HG03039 (cell line): ENCODE measurements at regions not wholly inside any gene's neighbourhood (a gene's known extent, or its start where the extent isn't known, plus 50 kb on each side); places are given as distances from the start of the nearest gene placed in this dataset.

Experiments used
- ATAC-seq: cut with Tn5 transposase; IDR thresholded peaks from one replicate; pipeline ENCODE4 v1.9.1; 2021; ENCODE audit warnings: mild to moderate bottlenecking, moderate library complexity; ENCODE audit not compliant: unreplicated experiment

DNA sequence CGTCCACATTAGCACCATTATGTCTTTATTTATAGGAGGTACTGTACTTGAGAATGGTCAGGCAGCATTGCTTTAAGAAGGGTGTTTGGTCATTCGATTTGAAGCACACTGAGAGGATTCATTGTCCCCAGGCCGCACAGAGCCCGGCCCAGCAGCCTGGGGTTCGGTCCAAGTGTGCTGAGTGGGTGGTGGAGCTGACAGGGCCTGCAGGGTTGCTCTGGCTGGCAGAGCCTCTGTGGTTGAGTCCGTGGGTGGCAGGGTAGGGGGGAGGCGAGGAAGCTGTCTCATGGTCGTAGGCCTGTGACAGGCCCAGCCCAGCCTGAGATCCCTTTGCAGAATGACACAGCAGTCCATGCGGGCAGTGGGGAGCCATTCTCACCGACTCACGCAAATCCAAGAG is 227.7 kb upstream of the TOPAZ1 start:
- no peak for ATAC-seq

DNA sequence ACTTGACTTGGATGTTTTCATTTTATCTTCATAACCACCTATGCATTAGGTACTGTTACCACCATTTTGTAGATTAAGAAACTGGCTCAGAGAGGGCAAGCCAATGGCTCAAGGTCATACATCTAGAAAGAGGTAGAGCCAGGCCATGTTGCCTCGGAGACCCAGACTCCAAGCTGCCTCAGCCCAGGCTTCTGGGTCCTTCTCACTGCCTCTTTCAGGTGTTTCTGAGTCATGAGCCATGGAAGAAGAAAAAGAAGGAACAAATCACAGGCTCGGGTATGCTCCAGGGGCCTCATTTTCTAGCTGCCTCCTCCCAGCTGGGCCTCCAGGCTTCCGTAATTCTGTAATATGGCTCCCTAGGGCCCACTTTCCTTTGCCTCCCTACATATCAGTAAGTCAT is 226.5 kb upstream of the TOPAZ1 start:
- no peak for ATAC-seq

DNA sequence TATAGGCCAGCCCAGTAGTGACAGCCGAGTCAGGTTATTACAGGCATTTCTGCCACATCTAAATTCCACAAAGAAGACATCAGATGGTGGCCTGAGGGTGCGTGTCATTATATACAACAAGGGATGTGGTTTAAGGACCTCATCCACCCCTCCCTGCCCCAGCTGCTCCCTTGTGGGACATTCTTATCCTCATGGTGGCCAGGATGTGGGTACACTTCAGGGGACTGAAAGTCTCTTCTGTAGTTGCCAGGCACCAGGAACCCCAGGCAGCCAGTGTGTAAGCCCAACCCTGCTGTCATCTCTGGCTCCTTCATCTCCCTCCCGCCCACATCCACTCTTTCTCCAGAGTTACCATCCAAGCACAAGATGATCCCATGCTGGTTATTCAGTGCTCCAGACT is 224.9 kb upstream of the TOPAZ1 start:
- no peak for ATAC-seq

DNA sequence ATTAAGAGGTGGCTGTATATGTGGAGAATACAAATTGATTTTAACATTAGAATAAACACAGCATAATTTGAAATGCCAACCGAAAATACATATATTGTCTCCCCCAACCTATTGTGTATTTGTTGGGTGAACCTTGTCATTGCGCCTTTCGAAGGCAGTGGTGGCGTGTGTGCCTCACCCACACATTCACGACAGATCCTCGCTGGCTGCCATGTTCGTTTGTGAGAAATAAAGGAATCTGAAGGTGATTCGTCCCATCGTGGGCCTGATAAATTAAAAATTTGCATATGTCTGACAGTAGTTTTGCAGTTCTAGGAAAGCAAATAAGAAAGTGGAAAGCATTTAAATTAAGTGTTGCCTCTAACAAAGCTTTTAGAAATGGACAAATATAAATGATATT is 222.8 kb upstream of the TOPAZ1 start:
- no peak for ATAC-seq

DNA sequence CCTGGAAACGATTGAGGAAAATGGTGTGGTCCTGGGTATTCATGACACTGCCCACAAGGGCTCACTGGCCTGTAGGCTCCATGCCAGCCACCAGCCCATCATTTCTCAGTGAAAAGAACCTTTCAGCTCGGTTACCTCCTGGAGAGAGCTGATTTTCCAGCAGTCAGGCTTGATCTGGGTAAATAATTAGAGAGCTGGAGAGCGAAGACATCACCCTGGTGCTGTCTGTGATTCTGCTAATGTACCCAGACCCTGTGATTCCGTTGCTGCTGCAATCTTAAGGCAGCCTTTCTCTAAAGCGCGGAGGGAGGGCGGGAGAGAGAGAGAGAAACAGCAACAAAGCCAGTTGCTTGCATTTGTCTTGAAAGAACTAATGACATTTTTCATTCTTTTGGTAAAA is 221.9 kb upstream of the TOPAZ1 start:
- no peak for ATAC-seq

DNA sequence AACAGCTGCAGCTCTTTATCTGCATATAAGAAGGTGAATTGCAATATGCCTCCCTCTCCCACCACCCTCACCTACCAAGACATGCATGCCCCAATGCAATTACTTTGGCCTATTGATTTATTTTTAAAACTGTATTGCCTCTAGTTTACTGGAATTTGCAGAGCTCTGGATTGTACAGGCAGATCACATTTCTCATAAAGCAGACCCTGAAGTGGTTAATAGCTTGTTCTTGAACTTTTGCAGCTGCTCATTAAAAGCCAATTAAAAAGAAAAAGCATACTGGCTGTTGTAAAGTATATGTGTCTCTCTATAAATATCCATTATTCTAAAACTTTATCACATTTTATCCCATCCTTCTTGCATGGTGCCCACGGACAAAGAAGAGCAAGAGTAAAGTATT is 221.5 kb upstream of the TOPAZ1 start:
- no peak for ATAC-seq

DNA sequence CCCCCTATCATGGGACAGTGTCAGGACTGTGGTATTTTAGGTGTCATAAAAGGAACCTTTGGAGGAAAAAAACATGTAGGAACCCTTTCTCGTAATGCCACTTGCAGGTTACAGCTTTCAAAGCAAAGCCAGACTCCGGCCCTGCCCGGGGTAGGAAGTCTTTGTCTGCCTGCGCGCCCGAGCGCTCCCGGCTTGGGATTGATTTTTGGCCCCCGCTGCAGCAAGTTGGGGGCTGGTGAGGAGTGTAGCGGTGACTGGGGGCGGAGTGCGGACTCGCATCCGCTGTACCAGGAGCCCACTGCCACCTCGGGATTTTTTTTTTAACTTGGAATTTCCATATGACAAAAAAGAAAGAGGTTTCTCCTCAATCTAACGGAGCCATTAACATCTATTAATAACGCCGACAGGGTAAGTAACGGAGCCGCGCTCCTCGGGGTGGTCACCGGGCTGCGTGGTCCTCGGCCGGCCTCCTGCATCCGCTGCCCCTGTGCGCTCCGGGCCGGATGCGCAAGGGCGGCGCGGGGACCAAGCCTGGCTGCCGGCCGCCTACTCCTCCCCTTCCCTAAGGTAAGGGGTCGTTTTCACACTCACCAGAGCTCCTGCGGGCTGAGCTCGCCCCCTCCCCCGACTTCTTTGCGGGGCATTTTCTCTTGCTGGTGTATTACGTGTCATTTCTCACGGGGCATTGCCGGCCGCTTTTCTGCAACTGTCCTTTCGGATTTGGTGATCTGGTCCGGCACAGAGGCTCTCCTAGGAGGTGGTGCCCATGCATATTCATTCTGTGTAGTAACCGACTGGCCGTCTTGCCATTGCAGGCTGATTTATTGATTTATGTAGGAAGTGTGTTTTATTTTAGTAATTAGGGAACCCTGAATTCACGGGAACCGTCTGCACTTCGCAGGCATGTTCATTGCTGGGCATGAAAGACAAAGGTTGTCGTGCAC is 219.8 kb upstream of the TOPAZ1 start:
- no peak for ATAC-seq

DNA sequence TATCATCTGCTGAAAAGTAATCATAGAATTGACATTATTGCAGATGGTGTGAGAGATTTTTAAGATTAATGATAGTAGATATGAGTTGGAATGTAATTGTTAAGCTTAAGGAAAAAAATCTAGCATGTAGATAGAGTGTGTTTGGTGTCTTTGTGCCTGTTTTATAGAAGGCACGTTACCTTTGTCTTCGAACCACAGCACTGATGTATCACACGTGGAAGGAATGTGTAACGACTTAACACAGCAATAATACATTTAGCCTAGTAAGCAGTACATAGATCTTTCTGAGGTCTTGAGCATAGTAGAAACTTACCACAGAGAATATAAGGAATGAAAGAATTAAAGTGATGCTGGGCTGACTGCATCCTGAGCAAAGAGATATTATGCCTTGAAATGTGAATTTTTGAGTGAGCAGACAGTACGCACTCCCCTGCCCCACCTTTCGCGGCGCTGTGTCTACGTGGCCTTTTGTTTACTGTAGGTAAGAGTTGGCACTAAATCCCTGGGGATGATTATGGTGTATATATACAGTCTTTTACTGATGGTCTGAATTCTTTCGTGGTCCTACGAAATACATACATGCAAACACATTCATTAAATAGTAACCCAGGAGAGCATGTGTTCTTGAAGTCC is 217.6 kb upstream of the TOPAZ1 start:
- no peak for ATAC-seq

DNA sequence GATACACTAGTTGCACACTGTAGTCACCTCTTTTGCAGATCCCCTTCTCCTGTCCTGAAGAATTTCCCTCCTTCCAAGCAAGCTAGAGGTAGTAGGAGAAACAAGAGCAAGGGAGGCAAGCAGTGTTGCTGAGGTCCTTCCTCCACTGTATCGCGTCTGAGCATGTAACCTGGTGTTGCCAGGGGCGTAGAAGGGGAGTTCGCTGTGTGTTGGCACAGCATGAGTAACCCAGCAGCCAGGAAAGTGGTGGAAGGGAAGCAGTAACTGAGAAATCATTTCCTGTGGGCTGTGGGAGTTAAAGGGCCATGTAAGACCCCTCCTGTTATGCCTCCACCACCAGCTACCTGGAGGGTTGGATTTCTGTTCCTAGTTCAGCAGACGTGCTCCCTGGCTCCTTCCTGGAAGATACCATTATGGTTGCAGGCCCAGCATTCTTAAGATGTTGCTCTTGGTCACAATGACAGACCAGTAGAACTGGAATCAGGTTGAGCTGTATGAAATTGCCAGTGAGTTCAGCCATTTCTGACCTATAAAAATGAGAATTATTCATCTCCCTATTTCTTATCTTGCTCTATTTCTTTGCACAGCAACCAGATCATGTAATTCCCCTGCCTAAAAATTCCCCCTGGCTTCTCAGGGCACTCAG is 215.3 kb upstream of the TOPAZ1 start:
- no peak for ATAC-seq

DNA sequence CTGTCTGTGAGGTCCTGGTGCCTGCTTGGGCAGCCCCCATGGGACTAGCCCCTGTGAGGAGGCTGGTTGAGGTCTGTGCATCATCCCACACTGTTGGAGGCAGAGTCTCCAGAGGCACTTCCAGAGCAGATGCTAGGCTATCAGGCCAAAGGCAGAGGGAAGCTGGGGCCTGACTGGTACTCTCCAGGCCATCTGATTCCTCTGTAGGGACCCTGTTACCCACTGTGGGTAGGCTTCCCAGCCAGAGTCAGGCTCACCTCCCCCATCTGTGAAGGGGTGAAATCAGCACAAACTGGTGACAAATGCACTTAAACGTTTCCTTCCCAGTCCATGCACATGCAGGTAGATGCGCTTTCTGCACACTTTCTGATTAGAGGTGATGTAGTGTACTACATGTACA is 212.6 kb upstream of the TOPAZ1 start:
- no peak for ATAC-seq

DNA sequence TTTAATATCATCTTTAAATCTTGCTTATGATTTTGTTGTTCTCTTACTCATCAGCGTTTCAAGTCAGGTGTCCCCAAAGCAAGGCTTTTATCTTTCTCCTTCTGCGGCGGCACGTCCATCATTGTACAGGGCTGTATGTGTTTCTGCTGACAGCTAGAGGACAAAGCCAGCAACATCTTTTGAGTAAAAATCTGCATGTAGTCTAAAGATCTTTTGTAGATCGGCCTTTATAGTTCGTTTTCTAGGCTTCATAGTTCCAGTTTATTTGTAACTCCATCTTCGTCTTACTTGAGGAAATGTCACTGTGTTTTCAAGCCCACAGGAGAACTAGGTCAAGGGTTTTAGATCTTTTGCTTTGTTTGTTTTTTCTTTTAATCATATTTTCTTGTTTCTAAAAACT is 211.4 kb upstream of the TOPAZ1 start:
- no peak for ATAC-seq

DNA sequence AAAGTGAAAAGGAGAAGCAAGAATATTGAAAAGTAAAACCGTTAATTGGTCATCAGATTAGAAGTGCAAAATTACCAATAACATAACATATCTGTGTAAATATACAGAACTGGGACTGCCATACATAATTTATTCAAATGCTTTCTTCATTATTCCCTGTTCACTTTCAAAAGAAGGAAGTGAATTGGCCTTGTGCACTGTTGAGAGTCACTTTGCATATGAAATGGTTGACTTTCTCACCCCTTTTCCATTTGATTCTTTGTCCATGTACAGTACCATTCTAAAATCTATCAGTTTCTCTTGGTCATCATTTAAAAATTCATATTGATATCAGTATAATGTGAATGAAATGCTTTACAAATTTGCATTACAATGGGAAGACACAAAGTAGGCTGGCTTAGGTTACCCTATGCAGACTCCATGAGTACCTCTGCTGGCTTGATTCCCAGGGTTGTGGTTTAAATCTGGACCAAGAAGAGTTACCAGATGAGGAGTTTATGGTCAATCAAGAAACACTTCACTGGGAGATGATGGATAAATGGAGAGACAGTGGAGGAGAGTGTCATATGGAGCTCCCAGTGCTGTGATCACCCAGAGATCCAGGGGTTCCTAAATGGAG is 210.9 kb upstream of the TOPAZ1 start:
- no peak for ATAC-seq

DNA sequence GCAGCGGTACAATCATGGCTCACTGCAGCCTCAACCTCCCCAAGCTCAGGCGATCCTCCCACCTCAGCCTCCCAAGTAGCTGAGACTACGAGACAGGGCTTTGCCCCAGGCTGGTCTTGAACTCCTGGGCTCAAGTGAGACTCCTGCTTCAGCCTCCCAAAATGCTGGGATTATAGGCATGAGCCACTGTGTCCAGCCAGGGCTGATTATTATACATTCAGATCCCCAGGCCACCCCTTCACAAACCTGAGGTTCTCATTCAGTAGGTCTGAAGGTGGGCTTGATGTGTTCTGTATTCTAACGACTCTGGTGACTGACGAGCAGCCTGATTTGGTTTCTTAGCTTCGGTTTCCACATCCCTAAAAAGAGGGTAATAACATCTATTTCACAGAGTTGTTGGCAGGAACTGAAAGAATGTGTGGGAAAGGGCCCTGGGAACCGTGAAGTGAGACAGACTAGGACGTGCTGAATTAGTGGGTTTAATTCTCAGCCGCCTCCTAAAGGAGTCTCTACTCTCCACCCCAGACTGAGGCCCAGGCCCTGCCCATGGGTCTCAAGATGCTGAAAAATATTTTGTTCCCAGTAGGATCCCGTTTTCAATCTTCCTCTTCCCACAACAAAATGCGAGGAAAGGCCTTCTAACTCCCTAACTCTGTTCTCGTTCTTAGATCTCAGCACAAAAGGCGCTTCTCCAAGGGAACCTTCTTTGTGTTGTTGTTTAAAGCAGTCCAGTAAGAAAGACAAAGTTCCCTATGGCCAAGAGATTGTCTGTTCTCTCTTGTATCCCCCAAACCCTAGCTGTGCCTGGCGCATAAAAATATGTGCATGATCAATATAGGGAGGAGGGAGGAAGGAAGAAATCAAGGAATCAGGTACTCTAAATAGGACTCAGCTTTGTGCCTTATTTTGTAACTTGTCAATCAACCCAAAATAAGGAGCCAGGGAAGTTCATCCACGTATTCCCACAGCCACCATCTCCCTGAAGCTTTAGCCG is 210.0 kb upstream of the TOPAZ1 start:
- no peak for ATAC-seq

DNA sequence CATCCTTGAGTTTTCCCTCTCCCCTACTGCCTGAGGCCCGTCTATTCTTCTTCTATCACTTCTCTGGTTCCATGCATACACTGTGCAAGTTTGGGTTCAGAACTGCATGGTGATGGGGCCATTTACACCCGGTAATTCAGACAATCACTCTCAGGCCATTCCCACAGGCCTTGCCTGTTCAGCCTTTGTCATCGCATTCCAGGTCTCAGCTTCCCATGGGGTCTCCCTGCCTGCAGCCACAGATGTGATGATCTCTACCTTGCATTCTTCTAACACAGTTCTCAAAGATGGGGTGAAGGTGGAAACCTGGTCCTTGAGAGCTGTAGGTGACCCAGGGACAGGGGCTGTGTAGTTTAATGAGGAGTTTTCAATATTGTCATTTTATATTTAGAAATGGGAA is 209.2 kb upstream of the TOPAZ1 start:
- ATAC-seq, result no peak

DNA sequence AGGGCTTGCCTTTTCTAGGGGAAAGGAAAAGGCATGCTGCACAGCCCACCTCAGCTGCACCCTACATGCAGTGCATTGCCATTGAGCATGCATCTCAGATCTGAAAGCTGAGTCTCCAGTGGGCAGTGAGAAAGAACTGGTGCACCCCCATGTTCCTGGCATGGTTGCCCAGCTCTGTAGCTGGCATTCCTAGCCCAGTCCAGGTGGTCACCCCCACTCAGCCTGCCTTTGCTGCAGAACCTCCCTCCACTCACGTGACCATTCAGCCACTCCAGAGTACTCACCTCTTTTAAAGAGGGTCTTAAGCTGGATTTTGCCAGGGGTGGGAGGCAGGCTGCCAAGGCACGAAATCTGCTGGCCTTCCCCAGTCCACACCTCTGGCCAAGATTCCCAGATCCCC is 208.6 kb upstream of the TOPAZ1 start:
- no peak for ATAC-seq

DNA sequence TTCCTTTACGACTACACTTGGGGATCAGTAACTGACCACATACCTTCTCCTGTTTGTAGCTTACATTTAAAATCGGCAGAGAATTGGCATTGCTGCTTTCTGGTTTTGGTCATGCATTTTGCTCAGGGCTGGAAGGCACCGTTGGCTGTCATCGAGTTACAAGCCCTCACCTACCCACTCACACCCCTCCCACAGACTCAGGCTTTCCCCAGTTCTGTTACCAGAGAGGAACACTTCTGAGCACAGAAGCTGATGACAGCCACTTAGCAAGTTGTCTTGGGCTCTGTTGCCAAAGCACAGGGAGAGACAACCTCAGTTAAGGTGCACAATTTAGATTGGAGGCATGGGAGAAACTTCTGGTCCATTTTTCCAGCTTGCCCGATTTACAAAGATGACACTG is 204.8 kb upstream of the TOPAZ1 start:
- ATAC-seq, result no peak

DNA sequence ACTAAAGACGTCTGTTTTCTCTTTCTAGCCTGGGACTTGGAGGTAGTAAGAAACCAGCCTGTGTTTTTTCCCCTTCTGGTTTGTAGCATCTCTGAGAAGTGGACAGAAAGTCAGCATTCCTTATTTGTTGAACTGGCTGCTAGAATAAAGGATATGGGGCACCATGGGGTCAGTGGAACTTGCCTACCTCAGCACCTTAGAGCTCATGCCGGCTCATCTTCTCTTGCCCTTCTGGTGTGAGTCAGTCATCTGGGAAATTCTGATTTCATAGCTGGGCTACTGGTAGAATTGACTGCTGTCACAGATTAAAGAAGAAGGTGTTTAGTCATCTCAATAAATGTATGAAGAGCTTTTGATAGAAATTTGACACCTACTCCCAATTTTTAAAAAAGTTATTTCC is 202.7 kb upstream of the TOPAZ1 start:
- no peak for ATAC-seq

DNA sequence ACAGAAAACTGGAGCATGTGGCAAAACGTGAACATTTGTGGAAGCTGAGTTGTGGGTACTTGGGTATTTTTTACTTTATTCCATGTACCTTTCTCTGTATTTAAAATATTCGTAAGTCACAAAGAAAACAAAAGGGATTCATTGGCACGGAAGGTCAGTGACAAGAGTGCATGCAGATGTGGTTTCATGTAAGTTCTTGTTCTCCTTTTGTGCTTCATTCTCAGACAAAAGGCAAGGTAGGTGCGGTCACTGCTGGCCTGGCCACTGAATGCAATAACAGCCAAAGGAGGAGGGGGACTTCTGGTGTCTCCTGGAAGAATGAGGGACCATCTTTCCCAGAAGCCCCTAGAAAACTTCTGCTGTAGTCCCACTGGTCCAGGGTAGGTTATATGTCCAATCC is 200.0 kb upstream of the TOPAZ1 start:
- ATAC-seq, result no peak

DNA sequence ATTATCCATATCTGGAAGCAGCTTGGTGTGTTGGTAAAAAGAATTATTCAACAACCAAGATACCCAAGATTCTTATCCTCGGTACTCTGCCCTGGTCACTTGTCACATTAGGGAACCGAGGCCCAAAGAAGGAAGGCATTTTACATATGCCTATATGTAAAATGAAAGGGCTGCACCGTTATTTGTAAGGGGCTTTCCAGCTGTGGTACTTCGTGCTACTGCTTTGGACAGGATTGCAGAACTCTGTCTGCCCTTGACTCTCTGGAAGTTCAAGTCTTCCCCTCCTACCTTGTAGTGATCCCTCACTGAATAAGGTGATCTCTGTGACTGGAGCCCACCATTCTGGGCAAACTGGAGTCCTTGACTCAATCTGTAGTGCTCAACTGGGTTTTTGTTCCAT is 198.9 kb upstream of the TOPAZ1 start:
- ATAC-seq, result no peak

DNA sequence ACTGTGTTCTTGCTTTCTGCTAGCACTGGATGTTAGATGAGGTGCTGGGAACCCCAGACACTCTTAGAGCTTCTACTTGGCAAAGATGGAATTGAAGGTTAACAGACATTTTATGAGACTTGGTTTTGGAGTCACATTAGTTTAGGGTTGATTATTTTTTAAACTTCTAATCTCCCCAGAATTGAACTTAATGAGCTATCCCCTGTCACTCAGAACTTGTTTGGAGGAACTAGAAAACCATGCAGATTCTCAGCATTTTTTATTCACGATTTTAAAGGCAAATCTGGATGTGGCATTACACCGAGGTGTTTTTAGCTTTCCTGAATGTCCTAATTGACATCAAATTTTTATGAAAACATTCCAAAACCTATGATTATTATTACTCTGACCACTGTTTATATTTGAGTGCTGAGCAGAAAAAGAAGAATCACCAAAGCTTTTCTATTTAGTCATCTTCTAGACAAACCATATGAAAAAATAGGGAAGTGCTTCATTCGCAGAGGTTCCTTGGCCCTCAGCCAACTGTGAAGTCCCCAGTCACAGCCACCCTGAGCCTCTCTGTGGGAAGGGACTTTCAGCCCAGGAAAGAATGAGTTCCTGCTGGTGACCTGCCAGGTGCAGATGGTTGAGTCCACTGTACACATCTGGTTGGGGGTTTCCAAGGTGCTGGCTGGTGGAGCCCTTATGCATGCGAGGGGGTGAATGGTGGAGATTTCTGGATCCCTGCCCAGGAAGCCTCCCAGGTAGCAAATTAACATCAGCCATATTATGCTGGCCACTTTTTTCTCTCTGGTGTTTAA is 196.0 kb upstream of the TOPAZ1 start:
- ATAC-seq, result peak; percentile 67
